Hypothalamus (tissue), 51 donors: ENCODE measurements at regions not wholly inside any gene's neighbourhood (a gene's known extent, or its start where the extent isn't known, plus 50 kb on each side); places are given as distances from the start of the nearest gene placed in this dataset.
"Not testable (repeated sequence)": the region's sequence is repeated elsewhere in the genome, so short reads cannot be mapped to it uniquely, and the experiment has no call there.

Experiments used
- DNase-seq, 51 donors: peaks; one replicate each; lab custom pipeline; 2025; lab: John Stamatoyannopoulos, UW

DNA sequence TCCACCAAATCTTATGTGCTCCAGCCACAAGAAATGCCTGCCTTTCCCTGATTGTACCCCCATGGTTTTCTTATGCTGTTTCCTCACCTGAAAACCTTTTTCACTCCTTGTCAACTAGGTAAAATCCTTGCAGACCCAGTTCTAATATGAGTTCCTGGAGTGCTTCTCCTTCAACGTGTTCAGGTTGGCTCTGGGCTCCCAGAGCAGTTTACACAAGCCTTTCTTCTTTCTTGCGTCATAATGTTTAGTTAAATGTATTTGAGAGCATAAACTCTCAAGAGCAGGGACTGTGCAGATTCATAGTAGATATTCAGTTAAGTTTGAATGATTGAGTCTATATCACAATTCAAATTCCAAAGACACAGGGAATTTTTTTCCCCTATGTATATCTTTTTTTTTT lies 484.8 kb upstream of the CCDC196 start:
- no peak for DNase-seq

DNA sequence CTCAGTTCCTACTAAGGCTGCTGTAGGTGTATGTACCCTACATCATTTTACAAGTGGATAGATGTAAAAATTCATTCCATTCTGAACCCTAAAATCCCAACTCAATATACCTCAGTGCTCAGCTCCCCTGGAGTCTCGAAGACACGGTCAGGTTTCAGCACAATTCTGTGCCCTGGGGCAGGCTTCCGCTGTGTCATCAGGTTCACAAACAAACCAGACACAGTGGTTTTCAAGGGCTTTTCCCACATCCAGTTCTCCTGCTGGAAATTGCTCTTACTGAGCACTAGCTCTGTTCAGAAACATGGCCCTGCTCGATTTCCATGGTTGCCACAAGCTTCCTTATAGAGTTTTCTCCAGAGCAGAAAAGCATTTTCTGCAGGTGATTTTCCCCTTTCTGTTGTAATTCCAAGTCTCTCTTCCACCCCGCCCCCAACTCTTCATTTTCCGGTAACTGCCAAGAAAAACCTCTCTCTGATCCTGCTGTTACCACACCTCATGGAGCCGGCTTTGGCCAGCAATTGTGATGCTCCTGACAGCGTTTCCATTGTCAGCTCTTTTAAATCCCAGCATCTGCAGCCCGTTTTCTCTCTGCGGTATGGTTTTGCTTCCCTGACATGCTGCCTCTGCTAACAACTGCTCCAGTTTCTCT lies 483.0 kb upstream of the CCDC196 start:
- no peak for DNase-seq

GRCh38 chr14:66005900-66006434 lies 480.2 kb upstream of the CCDC196 start:
- no peak for DNase-seq

DNA sequence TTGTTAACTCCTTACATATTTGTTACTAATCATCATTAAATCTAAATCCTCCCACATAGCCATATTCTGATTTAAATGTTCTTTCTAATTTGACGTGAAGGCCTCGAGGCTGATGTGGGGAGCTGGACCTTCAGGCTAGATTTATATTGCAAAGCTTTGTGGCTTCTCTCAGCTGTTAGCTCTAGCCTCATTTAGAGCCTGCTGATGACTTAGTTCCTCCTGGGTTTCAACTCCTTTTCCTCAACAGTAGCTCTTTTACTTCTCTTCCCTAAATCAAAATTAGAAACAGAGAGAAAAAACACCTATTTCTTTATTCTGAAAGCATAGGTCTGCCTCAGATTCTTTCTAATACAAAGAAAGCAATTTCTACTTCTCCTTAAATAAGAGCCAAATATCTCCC lies 477.5 kb upstream of the CCDC196 start:
- DNase-seq: peak in 1 of 51 donors; percentile 16

DNA sequence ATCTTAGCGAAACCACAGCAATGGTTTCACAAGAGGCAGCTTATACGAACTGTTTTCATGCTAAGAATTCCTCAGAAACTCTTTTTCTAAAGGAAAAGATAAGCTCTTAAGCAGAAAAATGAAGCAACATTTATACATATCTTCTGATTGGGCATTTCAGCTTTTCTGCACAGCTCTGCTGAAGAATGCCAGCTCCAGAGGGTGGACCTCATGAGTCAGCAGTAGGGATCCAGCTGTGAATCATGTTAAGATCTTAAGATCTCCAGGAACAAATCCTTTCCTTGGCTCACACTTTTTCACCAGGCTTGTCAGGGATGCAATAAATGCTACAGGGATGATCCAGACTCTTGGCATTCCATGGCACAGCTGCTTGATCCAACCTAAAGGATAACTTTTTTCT lies 477.1 kb upstream of the CCDC196 start:
- no peak for DNase-seq

GRCh38 chr14:66010695-66011094 lies 475.5 kb upstream of the CCDC196 start:
- no peak for DNase-seq

- no peak for DNase-seq
Measured at GRCh38 chr14:66011855-66012254, 474.3 kb upstream of the CCDC196 start.

GRCh38 chr14:66013607-66014006 lies 472.6 kb upstream of the CCDC196 start:
- DNase-seq: not testable (repeated sequence)

DNA sequence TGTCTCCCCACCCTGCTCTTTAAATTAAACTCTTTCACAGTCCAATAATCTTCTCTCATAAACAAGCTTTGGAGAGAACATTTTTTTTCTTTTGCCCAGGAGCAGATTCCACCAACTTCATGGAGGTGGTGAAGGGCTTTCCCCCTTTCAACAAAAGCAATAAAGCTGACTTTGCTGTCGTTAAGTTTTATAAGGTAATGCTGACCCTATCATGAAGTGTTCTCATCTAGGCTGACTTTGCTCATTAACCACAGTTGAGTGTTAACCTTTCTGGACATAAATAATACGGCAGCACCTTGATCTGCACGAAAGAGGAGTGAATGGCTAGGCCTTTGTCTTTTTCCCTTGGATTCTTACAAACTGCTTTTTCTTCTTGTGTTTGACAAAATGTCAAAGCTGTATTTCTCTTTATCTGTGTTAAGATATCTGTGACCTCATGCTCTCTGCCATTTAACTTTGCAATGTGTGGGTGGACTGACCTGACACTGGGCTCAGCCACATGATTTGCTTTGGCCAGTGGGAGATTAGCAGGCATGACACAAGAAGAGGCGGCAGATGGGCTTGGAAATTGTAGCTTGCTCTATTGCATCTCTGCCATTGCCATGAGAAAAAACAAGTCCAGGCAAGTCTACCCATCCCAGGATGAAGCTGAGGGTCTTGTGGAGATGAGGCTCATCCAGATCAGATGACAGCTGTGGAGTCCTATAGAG lies 470.9 kb upstream of the CCDC196 start:
- DNase-seq: no peak

DNA sequence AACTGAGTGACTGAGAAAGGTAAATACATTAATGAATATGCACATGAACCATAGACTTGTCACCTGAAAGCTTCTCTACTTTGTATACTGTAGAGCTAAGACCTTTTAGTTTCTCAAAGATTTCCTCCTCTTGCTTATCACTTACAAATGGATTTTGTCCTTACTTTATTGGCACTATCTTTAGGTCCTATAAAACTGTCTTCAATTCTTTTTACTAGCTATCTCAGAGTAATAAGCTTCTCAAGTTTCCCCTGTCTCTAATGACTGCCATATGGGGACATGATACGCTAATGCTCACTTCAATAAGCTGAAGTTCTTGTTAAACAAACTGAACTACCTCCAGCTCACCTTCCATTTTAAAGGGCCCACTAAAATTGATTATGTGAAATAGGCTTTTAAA lies 468.2 kb upstream of the CCDC196 start:
- DNase-seq: no peak

DNA sequence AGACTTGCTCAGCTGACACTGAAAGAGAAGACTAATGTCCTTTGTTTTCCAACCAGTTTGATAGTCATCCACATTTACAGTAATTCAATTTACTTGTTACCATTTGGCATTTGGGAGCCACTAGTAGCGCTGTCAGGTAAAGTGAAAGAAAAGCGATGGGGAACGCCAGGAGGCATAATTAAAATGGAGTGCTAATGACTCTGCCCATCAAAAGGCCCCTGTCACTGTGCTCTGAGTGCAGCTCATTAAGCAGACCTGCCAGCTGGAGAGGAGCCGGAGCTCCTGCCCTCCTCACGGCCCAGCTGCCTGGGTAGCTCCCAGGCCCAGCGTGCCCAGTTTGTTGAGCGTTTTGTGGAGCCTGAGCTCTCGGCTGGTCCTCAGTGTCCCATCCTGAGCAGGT lies 463.6 kb upstream of the CCDC196 start:
- no peak for DNase-seq

GRCh38 chr14:66025779-66026178 lies 460.4 kb upstream of the CCDC196 start:
- DNase-seq: no peak

DNA sequence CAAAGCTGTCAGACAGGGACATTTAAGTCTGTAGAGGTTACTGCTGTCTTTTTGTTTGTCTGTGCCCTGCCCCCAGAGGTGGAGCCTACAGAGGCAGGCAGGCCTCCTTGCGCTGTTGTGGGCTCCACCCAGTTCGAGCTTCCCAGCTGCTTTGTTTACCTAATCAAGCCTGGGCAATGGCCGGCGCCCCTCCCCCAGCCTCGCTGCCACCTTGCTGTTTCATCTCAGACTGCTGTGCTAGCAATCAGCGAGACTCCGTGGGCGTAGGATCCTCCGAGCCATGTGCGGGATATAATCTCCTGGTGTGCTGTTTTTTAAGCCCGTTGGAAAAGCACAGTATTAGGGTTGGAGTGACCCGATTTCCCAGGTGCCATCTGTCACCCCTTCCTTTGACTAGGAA lies 454.2 kb upstream of the CCDC196 start:
- not testable (repeated sequence) for DNase-seq

GRCh38 chr14:66032800-66033199 lies 453.4 kb upstream of the CCDC196 start:
- DNase-seq: no peak

DNA sequence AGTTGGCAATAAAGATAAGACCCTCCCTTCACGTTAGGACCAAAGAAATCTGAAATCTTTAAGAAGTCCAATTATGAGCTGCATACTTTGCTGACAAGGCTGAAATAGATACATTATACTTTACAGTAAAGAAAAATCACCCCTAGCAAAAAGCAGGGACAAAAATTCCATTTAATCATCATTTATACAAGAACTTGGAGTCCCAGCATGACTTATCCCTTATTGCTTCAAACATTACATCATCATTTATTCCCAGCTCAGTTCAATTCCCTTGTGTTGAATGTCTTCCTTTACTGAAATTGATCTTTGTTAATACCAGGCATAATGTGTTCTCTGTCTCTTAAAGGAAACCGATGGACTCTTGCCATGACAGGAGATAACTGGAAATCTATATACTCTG lies 449.6 kb upstream of the CCDC196 start:
- no peak for DNase-seq

DNA sequence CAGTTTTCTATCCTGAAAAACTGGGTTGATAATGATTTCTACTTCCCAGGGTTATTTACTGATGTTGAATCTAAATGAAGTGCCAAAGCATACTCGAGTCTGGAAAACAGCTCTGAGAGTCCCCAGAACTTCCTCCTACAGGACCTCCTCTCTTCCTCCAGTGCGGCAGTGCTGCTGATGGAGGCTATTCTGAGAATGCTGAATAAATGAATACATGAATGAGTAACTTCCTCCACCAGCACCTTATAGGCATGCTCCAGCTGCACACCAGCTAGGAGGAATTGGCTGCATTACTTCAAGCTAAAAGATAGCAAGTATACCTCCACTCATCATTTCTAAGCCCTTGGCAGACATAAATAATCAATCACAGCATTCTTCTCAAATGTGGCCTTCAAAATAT lies 448.8 kb upstream of the CCDC196 start:
- peak in 2 of 51 donors; percentile 1 to 2 for DNase-seq

DNA sequence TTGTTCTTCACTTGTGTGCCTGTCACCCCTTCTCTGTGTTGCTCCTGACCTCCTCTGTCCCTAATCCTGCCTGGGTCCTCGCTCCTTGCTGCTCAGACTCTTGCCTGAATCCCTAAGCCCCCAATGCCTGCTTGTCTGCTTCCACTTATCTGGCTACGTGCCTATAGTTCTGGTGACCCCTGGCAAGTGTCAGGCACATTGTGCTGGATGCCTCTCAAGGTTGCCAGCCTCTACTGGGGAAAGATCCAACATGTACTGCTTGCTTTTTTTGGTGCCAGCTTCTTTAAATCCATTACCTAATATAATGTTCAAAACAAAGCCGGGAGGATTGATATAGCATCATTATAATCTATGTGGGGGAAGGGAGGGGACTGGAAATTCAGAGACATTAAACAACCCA lies 448.0 kb upstream of the CCDC196 start:
- no peak for DNase-seq

DNA sequence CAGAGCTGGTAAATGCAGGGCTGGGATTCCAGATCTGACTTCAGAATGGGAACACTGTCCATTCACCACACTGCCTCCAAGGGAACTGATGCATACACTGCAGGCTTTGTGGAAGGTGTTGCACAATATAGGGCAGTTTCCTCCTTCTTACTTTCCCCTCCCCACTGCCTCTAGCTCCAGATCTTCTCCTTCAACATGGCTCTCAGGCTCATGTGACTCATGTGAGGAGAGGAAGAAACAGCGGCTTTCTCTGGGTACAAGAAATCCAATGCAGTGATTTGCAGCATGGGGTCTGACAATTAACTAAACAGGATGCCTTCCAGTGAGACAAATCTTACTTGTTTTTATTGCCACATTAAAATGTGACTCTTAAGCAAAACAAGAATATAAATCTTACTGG lies 447.6 kb upstream of the CCDC196 start:
- peak in 14 of 51 donors; percentile 2 to 38 (median 10) for DNase-seq

- DNase-seq: no peak
Measured at GRCh38 chr14:66039495-66039894, 446.7 kb upstream of the CCDC196 start.

GRCh38 chr14:66041582-66041981 lies 444.6 kb upstream of the CCDC196 start:
- no peak for DNase-seq

DNA sequence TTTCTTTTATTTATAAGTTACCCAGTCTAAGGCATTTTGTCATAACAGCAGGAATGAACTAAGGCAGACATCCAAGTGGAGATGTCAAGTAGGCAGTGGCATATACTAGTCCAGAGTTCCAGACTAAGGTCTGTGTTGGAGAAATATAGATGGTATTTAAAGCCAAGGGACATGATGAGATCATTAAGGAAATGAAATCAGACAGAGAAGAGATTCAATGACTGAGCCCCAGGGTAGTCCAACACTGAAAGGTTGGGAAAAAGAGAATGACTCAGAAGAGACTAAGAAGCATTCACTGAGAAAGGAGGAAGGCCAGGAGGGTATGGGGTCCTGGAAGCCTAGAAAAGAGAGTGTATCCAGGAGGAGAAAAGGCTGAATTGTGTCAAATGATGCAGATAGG lies 442.2 kb upstream of the CCDC196 start:
- DNase-seq: no peak

GRCh38 chr14:66045572-66046021 lies 440.6 kb upstream of the CCDC196 start:
- DNase-seq: no peak
